ENCODE measurements at regions not wholly inside any gene's neighbourhood (a gene's known extent, or its start where the extent isn't known, plus 50 kb on each side); places are given as distances from the start of the nearest gene placed in this dataset.
"Not testable (repeated sequence)": the region's sequence is repeated elsewhere in the genome, so short reads cannot be mapped to it uniquely, and the experiment has no call there.

GRCh38 chr20:57995381-57995977, 233.0 kb downstream of the ANKRD60 start:
- no peak for DNase-seq

DNA sequence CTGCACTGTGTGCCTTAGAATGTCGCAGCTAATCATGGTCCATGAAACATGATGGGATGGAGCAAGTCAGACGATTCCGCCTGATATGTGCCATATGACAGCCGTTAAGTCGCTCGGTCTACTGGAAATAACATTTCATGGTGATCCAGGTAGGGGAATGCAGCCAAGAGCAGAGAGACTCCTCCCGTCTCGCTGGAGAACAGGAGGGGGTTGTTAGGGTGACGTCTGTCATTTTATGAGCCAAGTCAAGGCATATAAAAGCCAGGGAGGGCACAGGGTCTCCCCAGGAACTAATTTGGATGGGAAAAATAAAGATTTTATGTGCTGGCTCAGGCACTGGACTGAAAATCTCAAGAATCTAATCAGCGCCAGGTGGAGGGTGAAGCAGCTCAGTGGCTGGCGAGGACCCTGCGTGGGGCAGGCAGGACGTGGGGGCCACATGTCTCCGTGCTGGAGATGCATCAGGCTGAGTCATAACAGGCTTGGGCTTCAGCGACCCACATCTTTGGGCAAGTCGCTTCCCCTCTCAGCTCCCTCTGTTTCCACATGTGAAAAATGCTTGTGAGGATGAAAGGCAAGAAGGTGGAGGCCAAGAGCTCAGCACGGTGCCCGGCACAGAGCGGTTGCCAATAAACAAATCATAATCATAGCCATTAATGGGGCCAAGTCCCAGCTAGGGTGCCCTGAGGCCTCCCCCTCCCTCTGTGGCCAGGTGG, 234.6 kb downstream of the ANKRD60 start:
- DNase-seq = no peak

DNA sequence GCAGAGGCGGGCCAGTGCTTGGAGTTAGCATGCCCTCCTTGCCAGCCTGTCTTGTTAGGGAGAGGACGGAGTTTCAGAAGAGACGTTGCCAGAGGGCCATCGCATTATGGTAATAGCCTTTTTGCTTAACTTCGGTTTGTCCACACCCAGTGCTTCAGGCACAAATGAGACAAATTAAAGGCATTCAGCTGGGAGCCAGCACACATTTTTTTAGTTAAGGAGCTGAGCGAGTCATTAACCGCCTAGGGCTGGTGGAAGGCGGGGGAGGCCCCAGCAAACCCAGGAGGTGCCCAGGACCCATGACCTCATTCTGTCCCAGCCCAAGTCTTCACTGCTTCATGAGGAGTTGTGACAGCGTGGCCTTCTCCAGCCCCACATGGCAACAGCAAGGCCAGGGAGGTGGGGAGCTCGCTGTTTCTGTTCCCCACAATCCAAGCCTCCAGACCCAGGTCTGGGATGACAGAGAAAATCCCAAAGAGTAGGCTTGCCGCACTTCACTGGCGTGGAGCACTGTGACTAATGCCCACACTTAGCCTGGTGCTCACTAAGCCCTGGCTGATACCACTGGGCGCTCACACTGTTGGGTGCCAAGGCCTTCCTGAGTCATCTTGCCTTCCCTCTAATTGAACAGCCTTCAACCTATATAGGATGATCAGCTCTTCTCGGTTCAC, 237.1 kb downstream of the ANKRD60 start:
- DNase-seq = no peak

DNA sequence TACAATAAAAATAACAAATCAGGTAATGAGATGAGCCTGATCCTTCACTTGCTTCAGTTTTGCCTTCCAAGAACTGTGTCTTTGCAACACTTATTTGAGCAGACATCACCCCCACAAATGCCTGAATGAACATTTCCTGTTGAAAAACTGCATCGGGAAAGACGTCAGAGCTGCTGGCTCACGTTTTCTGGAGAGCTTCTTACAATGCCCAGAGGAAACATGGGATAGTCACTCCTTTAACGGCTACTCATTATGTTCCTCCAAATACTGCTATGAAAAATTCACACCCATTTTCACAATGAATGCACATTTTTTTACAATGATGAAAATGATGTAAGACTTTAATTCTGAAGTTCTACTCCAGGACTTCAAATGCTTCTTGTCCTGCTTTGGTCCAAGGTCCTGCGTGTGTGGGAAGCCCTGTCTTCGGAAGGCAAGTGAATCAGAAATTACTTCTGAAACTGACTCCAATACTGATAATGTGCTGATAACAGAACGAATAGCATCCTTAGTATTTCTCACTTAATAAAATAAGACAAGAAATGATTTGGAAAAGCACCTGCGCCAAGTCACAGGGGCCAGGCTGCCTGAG, 238.0 kb downstream of the ANKRD60 start:
- peak; percentile 36 for DNase-seq

- DNase-seq = no peak
Observed at GRCh38 chr20:57988828-57989227, 239.6 kb downstream of the ANKRD60 start.

GRCh38 chr20:57988422-57988821, 240.0 kb downstream of the ANKRD60 start:
- no peak for DNase-seq

DNA sequence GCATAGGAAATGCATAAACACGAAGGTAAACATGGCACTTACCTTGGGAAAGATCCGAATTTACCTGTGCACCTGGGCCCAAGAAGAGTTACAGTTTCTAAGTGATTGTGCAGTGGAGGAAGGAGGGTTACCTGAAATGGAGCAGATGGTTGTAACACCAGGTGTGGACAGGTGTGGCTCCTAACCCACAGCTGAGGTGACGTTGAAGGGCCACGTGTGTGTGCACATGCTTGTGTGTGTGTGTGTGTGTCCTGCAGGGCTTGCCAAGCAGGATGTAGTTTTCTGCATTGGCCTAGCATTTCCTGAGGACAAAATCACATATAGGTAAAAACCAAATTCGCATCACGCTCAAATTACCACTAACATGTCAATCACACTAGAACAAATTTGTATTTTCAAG, 240.8 kb downstream of the ANKRD60 start:
- DNase-seq = no peak

- no peak for DNase-seq
Observed at GRCh38 chr20:57986666-57987065, 241.8 kb downstream of the ANKRD60 start.

- no peak for DNase-seq
Observed at GRCh38 chr20:57985278-57985677, 243.2 kb downstream of the ANKRD60 start.

- DNase-seq = no peak
Observed at GRCh38 chr20:57983082-57983481, 245.4 kb downstream of the ANKRD60 start.

GRCh38 chr20:57980506-57980905, 247.9 kb downstream of the ANKRD60 start:
- DNase-seq = no peak

DNA sequence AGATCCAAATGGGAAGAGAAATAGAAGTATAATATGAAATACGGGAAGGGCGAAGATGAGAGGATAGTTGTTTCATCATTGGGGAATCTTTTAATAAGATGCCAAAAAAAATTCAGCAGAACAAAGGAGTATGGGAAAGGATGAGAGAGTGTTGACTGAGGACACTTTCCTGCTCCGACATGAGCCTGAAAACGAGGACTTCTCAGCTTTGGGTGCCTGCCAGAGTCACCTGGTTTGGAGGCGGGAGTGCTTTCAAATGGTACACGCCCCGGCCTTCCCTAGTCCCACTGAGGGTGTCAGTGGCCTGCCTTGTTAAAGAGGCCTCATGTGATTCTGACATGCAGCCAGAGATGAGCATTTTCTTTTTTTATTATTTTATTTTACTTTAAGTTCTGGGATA, 250.9 kb downstream of the ANKRD60 start:
- DNase-seq = no peak

DNA sequence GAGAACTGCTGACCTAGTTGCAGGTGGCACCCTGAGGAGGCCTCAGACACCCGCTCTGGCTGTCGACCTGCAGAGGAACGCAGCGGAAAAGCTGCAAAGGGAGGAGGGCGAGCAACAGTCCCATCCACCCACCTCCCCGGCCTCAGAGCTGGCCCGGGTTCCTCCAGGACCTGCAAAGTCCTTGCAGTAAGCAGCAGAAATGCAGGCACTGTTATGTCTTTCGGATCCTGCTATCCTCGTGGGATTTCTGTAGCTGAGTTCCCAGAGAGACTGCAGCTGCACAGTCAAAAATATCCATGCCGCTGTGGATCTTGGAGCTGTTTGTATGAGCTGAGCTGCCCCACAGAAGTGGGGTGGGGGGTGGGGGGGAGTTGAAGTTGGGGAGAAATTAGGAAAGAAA, 251.3 kb downstream of the ANKRD60 start:
- DNase-seq = no peak

GRCh38 chr20:57974863-57975262, 253.6 kb downstream of the ANKRD60 start:
- DNase-seq = no peak

GRCh38 chr20:57973886-57974285, 254.6 kb downstream of the ANKRD60 start:
- DNase-seq = no peak

GRCh38 chr20:57971583-57971982, 256.9 kb downstream of the ANKRD60 start:
- not testable (repeated sequence) for DNase-seq

GRCh38 chr20:57970856-57971255, 257.6 kb downstream of the ANKRD60 start:
- no peak for DNase-seq

- no peak for DNase-seq
Observed at GRCh38 chr20:57970116-57970515, 258.3 kb downstream of the ANKRD60 start.

- DNase-seq = no peak
Observed at GRCh38 chr20:57968120-57968519, 258.3 kb upstream of the PMEPA1 start.

GRCh38 chr20:57967364-57967763, 257.5 kb upstream of the PMEPA1 start:
- no peak for DNase-seq

GRCh38 chr20:57966620-57967019, 256.8 kb upstream of the PMEPA1 start:
- DNase-seq = no peak

DNA sequence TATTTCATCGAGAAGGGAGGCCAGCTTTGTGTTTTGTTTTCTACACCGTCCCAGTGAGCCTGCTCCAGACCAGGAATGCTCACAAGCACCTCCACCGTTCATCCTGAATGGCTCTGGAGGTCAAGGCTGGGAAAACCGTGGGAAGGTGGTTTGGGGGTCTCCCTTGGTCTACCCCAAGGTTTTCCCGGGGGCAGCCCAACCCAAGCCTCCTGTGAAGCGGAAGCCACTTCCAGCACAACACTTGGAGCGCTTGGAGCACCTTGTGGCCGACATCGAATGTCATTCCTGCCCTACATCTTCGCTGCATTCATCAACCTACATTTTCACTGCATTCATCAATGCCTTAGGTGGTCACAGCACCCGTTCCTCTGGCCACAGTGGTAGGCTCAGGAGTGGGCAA, 255.6 kb upstream of the PMEPA1 start:
- DNase-seq = no peak

GRCh38 chr20:57964011-57964862, 254.4 kb upstream of the PMEPA1 start:
- no peak for DNase-seq
